Suppressor macrophage (primary cell): ENCODE measurements at regions not wholly inside any gene's neighbourhood (a gene's known extent, or its start where the extent isn't known, plus 50 kb on each side); places are given as distances from the start of the nearest gene placed in this dataset.

Experiments used
- DNase-seq, 4 experiments: peaks; one replicate each; pipeline ENCODE4 v3.0.0-alpha.2; 2020 to 2022

GRCh38 chr2:5519286-5519685 is 172.9 kb upstream of the SOX11 start:
- no peak for DNase-seq

- no peak for DNase-seq
Measured at GRCh38 chr2:5520463-5520972, 171.7 kb upstream of the SOX11 start.

- DNase-seq, result no peak
Measured at GRCh38 chr2:5521461-5521860, 170.7 kb upstream of the SOX11 start.

- DNase-seq, result no peak
Measured at GRCh38 chr2:5524551-5524950, 167.6 kb upstream of the SOX11 start.

- DNase-seq, result no peak
Measured at GRCh38 chr2:5528706-5529105, 163.5 kb upstream of the SOX11 start.

- DNase-seq, result no peak
Measured at GRCh38 chr2:5530011-5530696, 162.0 kb upstream of the SOX11 start.

GRCh38 chr2:5535301-5535700 is 156.9 kb upstream of the SOX11 start:
- no peak for DNase-seq

- DNase-seq, result no peak
Measured at GRCh38 chr2:5537180-5537688, 154.9 kb upstream of the SOX11 start.

GRCh38 chr2:5538313-5538712 is 153.9 kb upstream of the SOX11 start:
- DNase-seq, result no peak

GRCh38 chr2:5538772-5539171 is 153.4 kb upstream of the SOX11 start:
- no peak for DNase-seq

- DNase-seq, result no peak
Measured at GRCh38 chr2:5539282-5540165, 152.7 kb upstream of the SOX11 start.

- DNase-seq, result no peak
Measured at GRCh38 chr2:5540856-5541255, 151.3 kb upstream of the SOX11 start.

- DNase-seq, result no peak
Measured at GRCh38 chr2:5544205-5544786, 147.9 kb upstream of the SOX11 start.

- no peak for DNase-seq
Measured at GRCh38 chr2:5546181-5546580, 146.0 kb upstream of the SOX11 start.

- DNase-seq, result no peak
Measured at GRCh38 chr2:5548991-5549715, 143.0 kb upstream of the SOX11 start.

- no peak for DNase-seq
Measured at GRCh38 chr2:5549771-5550170, 142.4 kb upstream of the SOX11 start.

GRCh38 chr2:5555636-5556035 is 136.5 kb upstream of the SOX11 start:
- no peak for DNase-seq

- no peak for DNase-seq
Measured at GRCh38 chr2:5561006-5561405, 131.2 kb upstream of the SOX11 start.

- DNase-seq, result no peak
Measured at GRCh38 chr2:5562426-5562825, 129.8 kb upstream of the SOX11 start.

GRCh38 chr2:5562865-5563264 is 129.3 kb upstream of the SOX11 start:
- no peak for DNase-seq

- no peak for DNase-seq
Measured at GRCh38 chr2:5563411-5563810, 128.8 kb upstream of the SOX11 start.

GRCh38 chr2:5569256-5569655 is 122.9 kb upstream of the SOX11 start:
- no peak for DNase-seq

GRCh38 chr2:5576015-5576414 is 116.2 kb upstream of the SOX11 start:
- no peak for DNase-seq
